ENCODE measurements at regions not wholly inside any gene's neighbourhood (a gene's known extent, or its start where the extent isn't known, plus 50 kb on each side); places are given as distances from the start of the nearest gene placed in this dataset.

DNA sequence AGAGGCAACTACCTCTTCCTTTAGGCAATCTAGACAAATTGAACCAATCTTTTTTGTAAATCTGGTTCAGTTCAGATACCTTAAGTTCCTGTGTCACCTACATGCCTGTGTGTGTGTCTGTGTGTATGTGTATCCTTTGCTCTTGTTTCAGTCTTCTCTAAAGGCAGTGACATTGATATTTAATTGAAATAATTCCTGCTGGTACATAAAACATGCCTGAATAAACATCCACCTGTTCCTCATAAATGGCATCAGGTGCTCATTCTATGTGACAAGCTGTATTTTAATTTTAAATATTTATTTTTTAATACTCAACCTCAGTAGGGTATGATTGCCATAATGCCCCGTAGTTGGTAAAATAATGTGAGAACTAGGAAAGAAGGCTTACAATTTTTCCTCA lies 1606.4 kb upstream of the PRR20A start:
- Histone ChIP-seq H3K27ac (ENCODE audit: low read length in 2 of 2) (no peak overlapping the region), H3K79me2 (ENCODE audit: control insufficient read depth, insufficient read depth, low read length) (no peaks in the 10 kb centered on the region), H3K9me3 (ENCODE audit: control extremely low read depth in 1 of 3, control insufficient read depth in 2 of 3, insufficient read depth in 1 of 3, low read length in 2 of 3) (no peaks in the 10 kb centered on the region), H3K36me3 (replicated peaks in 1 of 2; ENCODE audit: control extremely low read depth in 1 of 2, control insufficient read depth in 1 of 2, extremely low read depth in 1 of 2, insufficient read depth in 2 of 2, low read length in 1 of 2) (no peaks in the 10 kb centered on the region), H3K4me2 (replicated peaks; ENCODE audit: low read depth, low read length, poor library complexity, severe bottlenecking) (no peak overlapping the region), H3K27me3 (replicated peaks in 1 of 4; ENCODE audit: control extremely low read depth in 1 of 4, control insufficient read depth in 3 of 4, insufficient read depth in 4 of 4, low read length in 3 of 4) (no peaks in the 10 kb centered on the region), H3K4me3 (ENCODE audit: control extremely low read depth in 1 of 5, extremely low read depth in 1 of 5, insufficient read depth in 1 of 5, low read depth in 2 of 5, low read length in 4 of 5) (no peak overlapping the region), H3K4me1 (ENCODE audit: control insufficient read depth in 2 of 2, insufficient read depth in 2 of 2, low read length in 2 of 2) (no peaks in the 10 kb centered on the region), H3K9ac (ENCODE audit: low read length) (no peak overlapping the region), H4K20me1 (ENCODE audit: control insufficient read depth, insufficient read depth, low read length, poor library complexity, severe bottlenecking) (no peaks in the 10 kb centered on the region), H2AFZ (ENCODE audit: insufficient read depth, low read depth, low read length, poor library complexity, severe bottlenecking) (no peak overlapping the region)
- ATAC-seq (ENCODE audit: low read depth) = no peak
- ChIA-PET CTCF (no interaction called here), POLR2A (no interaction called here)
- DNase-seq = no peak
- Mint-ChIP-seq H3K9me3 (ENCODE audit: insufficient read depth) (peaks cover 2% of the 10 kb centered on the region), H3K4me1 (no peaks in the 10 kb centered on the region), H3K4me3 (no peak overlapping the region), H3K27me3 (no peaks in the 10 kb centered on the region), H3K27ac (no peak overlapping the region)
- no peak for TF ChIP-seq CTCF (IDR thresholded peaks at IDR 0.05)
- no CpG with 5 or more reads among the region's 1 CpG for WGBS (ENCODE audit: insufficient coverage)
- intact Hi-C loops (cut with micrococcal nuclease) = no loop called here

DNA sequence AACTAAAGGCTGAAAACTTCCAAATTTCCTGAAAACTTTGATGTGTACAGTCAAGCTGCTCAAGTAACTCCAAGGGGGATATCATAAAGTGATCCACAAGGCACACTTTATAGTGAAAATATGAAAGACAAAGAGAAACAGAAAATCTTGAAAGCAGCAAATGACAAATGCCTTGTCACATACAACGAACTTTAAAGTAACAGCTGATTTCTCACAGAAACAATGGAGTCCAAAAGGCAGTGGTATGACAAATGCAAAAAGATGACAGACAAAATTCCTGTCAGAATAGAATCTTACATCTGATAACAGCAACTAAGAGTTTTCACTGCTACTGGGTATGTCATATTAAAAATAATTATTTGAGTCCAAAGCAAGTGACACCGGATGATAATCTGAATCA lies 1602.3 kb upstream of the PRR20A start:
- H3K36me3 ChIP-seq (replicated peaks in 1 of 2; ENCODE audit: control extremely low read depth in 1 of 2, control insufficient read depth in 1 of 2, extremely low read depth in 1 of 2, insufficient read depth in 2 of 2, low read length in 1 of 2) = no peaks in the 10 kb centered on the region
- no peak overlapping the region for H3K4me3 ChIP-seq (ENCODE audit: control extremely low read depth in 1 of 5, extremely low read depth in 1 of 5, insufficient read depth in 1 of 5, low read depth in 2 of 5, low read length in 4 of 5)
- Mint-ChIP-seq H3K9me3 (ENCODE audit: insufficient read depth) (peaks cover 2% of the 10 kb centered on the region), H3K4me3 (no peak overlapping the region), H3K27me3 (no peaks in the 10 kb centered on the region), H3K4me1 (no peaks in the 10 kb centered on the region), H3K27ac (no peak overlapping the region)
- H3K79me2 ChIP-seq (ENCODE audit: control insufficient read depth, insufficient read depth, low read length) = no peaks in the 10 kb centered on the region
- DNase-seq (no peak), ATAC-seq (ENCODE audit: low read depth) (no peak)
- peaks cover 0 to 1% (median 0%) of the 10 kb centered on the region in 3 donors for H3K9me3 ChIP-seq (ENCODE audit: control extremely low read depth in 1 of 3, control insufficient read depth in 2 of 3, insufficient read depth in 1 of 3, low read length in 2 of 3)
- no peaks in the 10 kb centered on the region for H3K27me3 ChIP-seq (replicated peaks in 1 of 4; ENCODE audit: control extremely low read depth in 1 of 4, control insufficient read depth in 3 of 4, insufficient read depth in 4 of 4, low read length in 3 of 4)
- ChIA-PET CTCF (no interaction called here), POLR2A (no interaction called here)
- no peak overlapping the region for H3K4me2 ChIP-seq (replicated peaks; ENCODE audit: low read depth, low read length, poor library complexity, severe bottlenecking)
- no CpG with 5 or more reads among the region's 2 CpGs for WGBS (ENCODE audit: insufficient coverage)
- intact Hi-C loops (cut with micrococcal nuclease) = no loop called here
- H2AFZ ChIP-seq (ENCODE audit: insufficient read depth, low read depth, low read length, poor library complexity, severe bottlenecking) = no peak overlapping the region
- TF ChIP-seq EZH2 (IDR thresholded peaks at IDR 0.05; ENCODE audit: borderline replicate concordance, insufficient read depth, low read depth, low read length, poor library complexity, severe bottlenecking) = no peak
- no peak for TF ChIP-seq CTCF (IDR thresholded peaks at IDR 0.05)
- H4K20me1 ChIP-seq (ENCODE audit: control insufficient read depth, insufficient read depth, low read length, poor library complexity, severe bottlenecking) = no peaks in the 10 kb centered on the region
- H3K27ac ChIP-seq (ENCODE audit: low read length in 2 of 2) = no peak overlapping the region
- H3K4me1 ChIP-seq (ENCODE audit: control insufficient read depth in 2 of 2, insufficient read depth in 2 of 2, low read length in 2 of 2) = no peaks in the 10 kb centered on the region
- no peak overlapping the region for H3K9ac ChIP-seq (ENCODE audit: low read length)

All from B cell (primary cell).